ENCODE measurements at regions not wholly inside any gene's neighbourhood (a gene's known extent, or its start where the extent isn't known, plus 50 kb on each side); places are given as distances from the start of the nearest gene placed in this dataset.

DNA sequence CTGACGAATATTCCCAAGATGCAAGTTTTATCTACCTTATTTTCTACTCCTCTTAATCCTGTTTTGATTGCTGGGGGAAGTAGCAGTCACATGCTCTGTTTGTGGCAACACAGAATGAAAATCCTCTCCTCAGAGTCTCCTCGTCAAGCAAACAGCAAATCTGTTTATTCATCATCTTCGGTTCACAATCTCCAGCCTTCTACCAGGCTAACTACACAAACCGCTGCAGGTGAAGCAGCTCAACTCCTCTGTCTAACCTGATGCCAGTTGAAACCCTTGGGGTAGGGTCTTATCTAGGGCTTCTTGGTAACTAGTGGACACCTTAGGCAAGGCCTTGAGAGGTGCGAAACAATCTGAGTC, 91.0 kb downstream of the SIPA1L2 start:
- no peak overlapping the region for H2AFZ ChIP-seq (ENCODE audit: low read depth, low read length)
- in situ Hi-C loops (cut with MboI) = no loop called here
- no peaks in the 10 kb centered on the region for H3K27me3 ChIP-seq (ENCODE audit: control insufficient read depth in 2 of 2, insufficient read depth in 2 of 2, low read length in 2 of 2)
- H3K9me1 ChIP-seq (ENCODE audit: control insufficient read depth, insufficient read depth, low read length) = no peaks in the 10 kb centered on the region
- no peaks in the 10 kb centered on the region for H3K79me2 ChIP-seq (ENCODE audit: control insufficient read depth, insufficient read depth, low read length)
- TF ChIP-seq ILF3 (IDR thresholded peaks at IDR 0.05; ENCODE audit: borderline replicate concordance) = no peak
- no peak for TF ChIP-seq TRIM28 (IDR thresholded peaks at IDR 0.05)
- TF ChIP-seq MEF2D (tag; conservative IDR thresholded peaks at IDR 0.05; ENCODE audit: low read depth) = no peak
- no peak for TF ChIP-seq ZNF41 (CRISPR knock-in tag; conservative IDR thresholded peaks at IDR 0.05)
- TF ChIP-seq, protein P1, sequence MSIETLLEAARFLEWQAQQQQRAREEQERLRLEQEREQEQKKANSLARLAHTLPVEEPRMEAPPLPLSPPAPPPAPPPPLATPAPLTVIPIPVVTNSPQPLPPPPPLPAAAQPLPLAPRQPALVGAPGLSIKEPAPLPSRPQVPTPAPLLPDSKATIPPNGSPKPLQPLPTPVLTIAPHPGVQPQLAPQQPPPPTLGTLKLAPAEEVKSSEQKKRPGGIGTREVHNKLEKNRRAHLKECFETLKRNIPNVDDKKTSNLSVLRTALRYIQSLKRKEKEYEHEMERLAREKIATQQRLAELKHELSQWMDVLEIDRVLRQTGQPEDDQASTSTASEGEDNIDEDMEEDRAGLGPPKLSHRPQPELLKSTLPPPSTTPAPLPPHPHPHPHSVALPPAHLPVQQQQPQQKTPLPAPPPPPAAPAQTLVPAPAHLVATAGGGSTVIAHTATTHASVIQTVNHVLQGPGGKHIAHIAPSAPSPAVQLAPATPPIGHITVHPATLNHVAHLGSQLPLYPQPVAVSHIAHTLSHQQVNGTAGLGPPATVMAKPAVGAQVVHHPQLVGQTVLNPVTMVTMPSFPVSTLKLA (conservative IDR thresholded peaks at IDR 0.05) = no peak
- TF ChIP-seq ZNF282 (CRISPR knock-in tag; IDR thresholded peaks at IDR 0.05) = no peak
- TF ChIP-seq, protein P2, sequence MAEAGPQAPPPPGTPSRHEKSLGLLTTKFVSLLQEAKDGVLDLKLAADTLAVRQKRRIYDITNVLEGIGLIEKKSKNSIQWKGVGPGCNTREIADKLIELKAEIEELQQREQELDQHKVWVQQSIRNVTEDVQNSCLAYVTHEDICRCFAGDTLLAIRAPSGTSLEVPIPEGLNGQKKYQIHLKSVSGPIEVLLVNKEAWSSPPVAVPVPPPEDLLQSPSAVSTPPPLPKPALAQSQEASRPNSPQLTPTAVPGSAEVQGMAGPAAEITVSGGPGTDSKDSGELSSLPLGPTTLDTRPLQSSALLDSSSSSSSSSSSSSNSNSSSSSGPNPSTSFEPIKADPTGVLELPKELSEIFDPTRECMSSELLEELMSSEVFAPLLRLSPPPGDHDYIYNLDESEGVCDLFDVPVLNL (CRISPR knock-in tag; IDR thresholded peaks at IDR 0.05; ENCODE audit: low read depth) = no peak
- no peak for TF ChIP-seq MTA1 (IDR thresholded peaks at IDR 0.05; ENCODE audit: borderline replicate concordance)
- no peak for TF ChIP-seq HDAC6 (IDR thresholded peaks at IDR 0.05; ENCODE audit: low read depth, low read length)
- TF ChIP-seq PCBP2 (IDR thresholded peaks at IDR 0.05; ENCODE audit: low read depth, low read length, poor library complexity, severe bottlenecking) = no peak
- no peak for TF ChIP-seq SRF (CRISPR knock-in tag; IDR thresholded peaks at IDR 0.05)
- no peak for TF ChIP-seq KDM5B (IDR thresholded peaks at IDR 0.05; ENCODE audit: insufficient replicate concordance, low read depth, low read length)
- TF ChIP-seq NFE2L1 (tag; IDR thresholded peaks at IDR 0.05; ENCODE audit: borderline replicate concordance, low read depth) = no peak
- no peak for TF ChIP-seq SREBF1 (IDR thresholded peaks at IDR 0.05; ENCODE audit: borderline replicate concordance, low read depth, low read length)
- TF ChIP-seq HMG20B (CRISPR knock-in tag; IDR thresholded peaks at IDR 0.05) = no peak
- TF ChIP-seq NCOA6 (IDR thresholded peaks at IDR 0.05) = no peak
- H3K27ac ChIP-seq (ENCODE audit: extremely low read depth, low read depth, low read length) = no peak overlapping the region
- DNase-seq (ENCODE audit: extremely low read depth in 1 of 4, low spot score in 3 of 4) (no peak), ATAC-seq (no peak), FAIRE-seq (no peak)
- no peak overlapping the region for H3K4me2 ChIP-seq (ENCODE audit: insufficient read depth, low read length)
- H3K36me3 ChIP-seq (ENCODE audit: control insufficient read depth, insufficient read depth, low read length) = no peaks in the 10 kb centered on the region
- H3K4me3 ChIP-seq = no peak overlapping the region
- intact Hi-C loops (cut with micrococcal nuclease) = no loop called here
- ChIA-PET POLR2A (no interaction called here), CTCF (ENCODE audit: low intra/inter-chr PET ratio) (no interaction called here)
- no peaks in the 10 kb centered on the region for H3K9me3 ChIP-seq (replicated peaks; ENCODE audit: control insufficient read depth, insufficient read depth, low read depth, low read length)
- H3K9ac ChIP-seq (ENCODE audit: insufficient read depth in 1 of 2, low read depth in 2 of 2, low read length in 2 of 2) = no peak overlapping the region
- H4K20me1 ChIP-seq (replicated peaks; ENCODE audit: control insufficient read depth, insufficient read depth, low read length) = no peaks in the 10 kb centered on the region
- H3K4me1 ChIP-seq (replicated peaks in 1 of 2; ENCODE audit: control insufficient read depth in 2 of 2, insufficient read depth in 2 of 2, low read length in 2 of 2) = no peaks in the 10 kb centered on the region
- 1% methylated on average over 5 of the region's 5 CpGs for WGBS (ENCODE audit: insufficient coverage, low coverage, missing lambda C conversion rate)
- BruUV-seq (replicated peaks) = no TSS peak

Data from K562 (cell line).